ENCODE measurements at regions not wholly inside any gene's neighbourhood (a gene's known extent, or its start where the extent isn't known, plus 50 kb on each side); places are given as distances from the start of the nearest gene placed in this dataset.

GRCh38 chr4:122007016-122007415 is 55.2 kb upstream of the TRPC3 start:
- Mint-ChIP-seq H3K4me1 (peaks cover 4% of the 10 kb centered on the region), H3K9me3 (no peaks in the 10 kb centered on the region), H3K4me3 (no peak overlapping the region), H3K27me3 (peaks cover 11% of the 10 kb centered on the region), H3K36me3 (ENCODE audit: low read depth) (no peaks in the 10 kb centered on the region), H3K27ac (no peak overlapping the region)
- no peak for ATAC-seq (replicated peaks)

- H3K9me3 Mint-ChIP-seq = no peaks in the 10 kb centered on the region
- H3K36me3 Mint-ChIP-seq (ENCODE audit: low read depth) = no peaks in the 10 kb centered on the region
- no peak overlapping the region for H3K4me3 Mint-ChIP-seq
- H3K4me1 Mint-ChIP-seq = peaks cover 4% of the 10 kb centered on the region
- H3K27me3 Mint-ChIP-seq = peaks cover 6% of the 10 kb centered on the region
- H3K27ac Mint-ChIP-seq = no peak overlapping the region
- ATAC-seq (replicated peaks) = no peak
These were observed 53.4 kb upstream of the TRPC3 start for GRCh38 chr4:122005064-122005755.

- Mint-ChIP-seq H3K9me3 (no peaks in the 10 kb centered on the region), H3K36me3 (ENCODE audit: low read depth) (no peaks in the 10 kb centered on the region), H3K27ac (no peak overlapping the region), H3K4me3 (no peak overlapping the region), H3K27me3 (peaks cover 6% of the 10 kb centered on the region), H3K4me1 (peaks cover 4% of the 10 kb centered on the region)
- ATAC-seq (replicated peaks) = peak; percentile 37
These were observed 51.5 kb upstream of the TRPC3 start for GRCh38 chr4:122003335-122003734.
